ENCODE measurements at regions not wholly inside any gene's neighbourhood (a gene's known extent, or its start where the extent isn't known, plus 50 kb on each side); places are given as distances from the start of the nearest gene placed in this dataset.

GRCh38 chr2:195495351-195495750 is 161.7 kb upstream of the SLC39A10 start:
- peaks cover 11% of the 10 kb centered on the region for H3K4me1 ChIP-seq (ENCODE audit: low read length)
- no peak overlapping the region for H3K9ac ChIP-seq (ENCODE audit: low read length)
- H3K36me3 ChIP-seq (replicated peaks; ENCODE audit: low read depth, low read length): no peaks in the 10 kb centered on the region
- no peaks in the 10 kb centered on the region for H3K9me3 ChIP-seq (ENCODE audit: insufficient read depth, low read length)
- no peak overlapping the region for H3K4me2 ChIP-seq (ENCODE audit: low read length)
- H3K4me3 ChIP-seq (ENCODE audit: low read length): no peak overlapping the region
- TF ChIP-seq EZH2phosphoT487 (IDR thresholded peaks at IDR 0.05; ENCODE audit: low read depth) (no peak), CTCF (IDR thresholded peaks at IDR 0.05; ENCODE audit: low read depth, low read length) (no peak)
- H3K79me2 ChIP-seq (ENCODE audit: low read length): no peaks in the 10 kb centered on the region
- H3K27me3 ChIP-seq (ENCODE audit: low read depth, low read length): no peaks in the 10 kb centered on the region
- H3K27ac ChIP-seq (ENCODE audit: low read length): no peak overlapping the region
- H2AFZ ChIP-seq (ENCODE audit: low read depth, low read length): no peak overlapping the region
- no peaks in the 10 kb centered on the region for H4K20me1 ChIP-seq (ENCODE audit: insufficient read depth, low read length)

- H3K79me2 ChIP-seq (ENCODE audit: low read length): no peaks in the 10 kb centered on the region
- TF ChIP-seq CTCF (IDR thresholded peaks at IDR 0.05; ENCODE audit: low read depth, low read length): no peak
- no peak for TF ChIP-seq EZH2phosphoT487 (IDR thresholded peaks at IDR 0.05; ENCODE audit: low read depth)
- H3K9me3 ChIP-seq (ENCODE audit: insufficient read depth, low read length): no peaks in the 10 kb centered on the region
- no peak overlapping the region for H2AFZ ChIP-seq (ENCODE audit: low read depth, low read length)
- no peak overlapping the region for H3K4me2 ChIP-seq (ENCODE audit: low read length)
- no peaks in the 10 kb centered on the region for H3K36me3 ChIP-seq (replicated peaks; ENCODE audit: low read depth, low read length)
- no peak overlapping the region for H3K27ac ChIP-seq (ENCODE audit: low read length)
- no peak overlapping the region for H3K9ac ChIP-seq (ENCODE audit: low read length)
- no peaks in the 10 kb centered on the region for H3K27me3 ChIP-seq (ENCODE audit: low read depth, low read length)
- no peaks in the 10 kb centered on the region for H4K20me1 ChIP-seq (ENCODE audit: insufficient read depth, low read length)
- no peak overlapping the region for H3K4me3 ChIP-seq (ENCODE audit: low read length)
- H3K4me1 ChIP-seq (ENCODE audit: low read length): peaks cover 11% of the 10 kb centered on the region
These were observed 162.6 kb upstream of the SLC39A10 start for GRCh38 chr2:195494451-195494850.

GRCh38 chr2:195493416-195493815 is 163.6 kb upstream of the SLC39A10 start:
- Histone ChIP-seq H3K4me3 (ENCODE audit: low read length) (no peak overlapping the region), H4K20me1 (ENCODE audit: insufficient read depth, low read length) (no peaks in the 10 kb centered on the region), H3K79me2 (ENCODE audit: low read length) (no peaks in the 10 kb centered on the region), H3K36me3 (replicated peaks; ENCODE audit: low read depth, low read length) (no peaks in the 10 kb centered on the region), H2AFZ (ENCODE audit: low read depth, low read length) (no peak overlapping the region), H3K27me3 (ENCODE audit: low read depth, low read length) (no peaks in the 10 kb centered on the region), H3K4me1 (ENCODE audit: low read length) (peaks cover 10% of the 10 kb centered on the region), H3K9ac (ENCODE audit: low read length) (no peak overlapping the region), H3K9me3 (ENCODE audit: insufficient read depth, low read length) (no peaks in the 10 kb centered on the region), H3K27ac (ENCODE audit: low read length) (no peak overlapping the region), H3K4me2 (ENCODE audit: low read length) (no peak overlapping the region)
- no peak for TF ChIP-seq CTCF (IDR thresholded peaks at IDR 0.05; ENCODE audit: low read depth, low read length)
- no peak for TF ChIP-seq EZH2phosphoT487 (IDR thresholded peaks at IDR 0.05; ENCODE audit: low read depth)

GRCh38 chr2:195490319-195490718 is 166.7 kb upstream of the SLC39A10 start:
- Histone ChIP-seq H4K20me1 (ENCODE audit: insufficient read depth, low read length) (no peaks in the 10 kb centered on the region), H3K4me3 (ENCODE audit: low read length) (no peak overlapping the region), H3K9me3 (ENCODE audit: insufficient read depth, low read length) (no peaks in the 10 kb centered on the region), H2AFZ (ENCODE audit: low read depth, low read length) (no peak overlapping the region), H3K4me1 (ENCODE audit: low read length) (peaks cover 16% of the 10 kb centered on the region), H3K27me3 (ENCODE audit: low read depth, low read length) (no peaks in the 10 kb centered on the region), H3K27ac (ENCODE audit: low read length) (no peak overlapping the region), H3K4me2 (ENCODE audit: low read length) (no peak overlapping the region), H3K79me2 (ENCODE audit: low read length) (no peaks in the 10 kb centered on the region), H3K9ac (ENCODE audit: low read length) (no peak overlapping the region), H3K36me3 (replicated peaks; ENCODE audit: low read depth, low read length) (no peaks in the 10 kb centered on the region)
- no peak for TF ChIP-seq CTCF (IDR thresholded peaks at IDR 0.05; ENCODE audit: low read depth, low read length)
- no peak for TF ChIP-seq EZH2phosphoT487 (IDR thresholded peaks at IDR 0.05; ENCODE audit: low read depth)
